GM18909 (cell line): ENCODE measurements at regions not wholly inside any gene's neighbourhood (a gene's known extent, or its start where the extent isn't known, plus 50 kb on each side); places are given as distances from the start of the nearest gene placed in this dataset.
"Not testable (repeated sequence)": the region's sequence is repeated elsewhere in the genome, so short reads cannot be mapped to it uniquely, and the experiment has no call there.

Experiments
- ATAC-seq: cut with Tn5 transposase; IDR thresholded peaks from one replicate; pipeline ENCODE4 v1.9.1; 2021; ENCODE audit warnings: mild to moderate bottlenecking; ENCODE audit not compliant: unreplicated experiment, poor library complexity

GRCh38 chrX:82528525-82528924 is 979.6 kb upstream of the POU3F4 start:
- no peak for ATAC-seq

GRCh38 chrX:82534086-82534597 is 973.9 kb upstream of the POU3F4 start:
- no peak for ATAC-seq

DNA sequence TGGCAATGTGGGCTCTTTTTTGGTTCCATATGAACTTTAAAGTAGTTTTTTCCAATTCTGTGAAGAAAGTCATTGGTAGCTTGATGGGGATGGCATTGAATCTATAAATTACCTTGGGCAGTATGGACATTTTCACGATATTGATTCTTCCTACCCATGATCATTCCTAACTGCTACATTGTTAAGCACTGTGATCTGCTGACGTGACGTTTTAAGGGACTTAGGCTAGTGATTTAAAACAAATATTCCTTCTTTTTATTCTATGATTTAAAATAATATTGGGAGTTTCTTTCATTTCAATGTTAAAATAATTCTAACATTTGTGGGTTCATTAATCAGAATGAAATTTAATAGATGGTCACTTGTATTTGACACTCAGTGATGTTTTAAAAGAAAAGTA is 970.9 kb upstream of the POU3F4 start:
- not testable (repeated sequence) for ATAC-seq

- no peak for ATAC-seq
Measured at GRCh38 chrX:82541822-82542221, 966.3 kb upstream of the POU3F4 start.

DNA sequence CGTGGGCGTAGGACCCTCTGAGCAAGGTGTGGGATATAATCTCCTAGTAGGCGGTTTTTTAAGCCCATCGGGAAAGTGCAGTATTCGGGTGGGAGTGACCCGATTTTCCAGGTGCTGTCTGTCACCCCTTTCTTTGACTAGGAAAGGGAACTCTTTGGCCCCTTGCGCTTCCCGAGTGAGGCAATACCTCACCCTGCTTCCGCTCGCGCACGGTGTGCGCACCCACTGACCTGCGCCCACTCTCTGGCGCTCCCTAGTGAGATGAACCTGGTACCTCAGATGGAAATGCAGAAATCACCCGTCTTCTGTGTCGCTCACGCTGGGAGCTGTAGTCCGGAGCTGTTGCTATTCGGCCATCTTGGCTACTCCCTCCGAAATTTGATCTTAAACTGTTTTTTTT is 955.9 kb upstream of the POU3F4 start:
- not testable (repeated sequence) for ATAC-seq

DNA sequence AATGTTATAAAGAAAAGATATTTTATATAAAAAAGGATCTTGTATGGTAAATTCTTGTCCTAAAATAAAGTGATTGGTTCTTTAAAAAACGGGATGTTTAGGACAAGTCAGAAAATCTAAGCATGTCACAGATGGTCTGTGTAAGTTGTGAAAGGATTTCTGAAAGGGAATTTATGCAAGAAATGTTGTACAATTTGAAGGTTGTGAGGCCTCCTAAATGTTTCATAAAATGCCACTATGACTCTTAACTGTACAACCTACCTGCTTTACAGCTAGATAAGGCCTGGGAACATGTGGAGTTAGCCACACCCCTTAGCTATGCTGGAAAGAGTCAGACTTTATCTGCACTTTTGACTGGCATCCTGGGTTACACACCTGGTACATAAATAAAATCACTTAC is 951.5 kb upstream of the POU3F4 start:
- ATAC-seq: no peak

DNA sequence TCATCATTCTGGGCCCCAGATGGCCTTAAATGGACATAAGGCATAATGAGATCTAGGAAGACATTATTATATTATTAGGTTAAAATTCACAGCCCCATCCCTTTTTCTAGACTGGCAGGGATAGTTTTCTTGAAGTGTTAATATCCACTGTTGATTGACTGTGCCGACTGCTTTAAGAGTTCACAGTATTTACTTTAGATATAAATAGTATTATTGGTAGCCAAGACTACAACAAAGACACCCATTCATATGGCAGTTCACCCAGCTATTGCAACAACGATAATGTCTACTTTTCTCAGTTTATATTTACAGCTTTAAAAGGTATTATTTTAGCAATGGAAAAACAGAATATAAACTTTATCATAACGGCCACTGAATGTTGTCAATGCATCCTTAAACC is 922.2 kb upstream of the POU3F4 start:
- no peak for ATAC-seq

GRCh38 chrX:82589410-82589809 is 918.7 kb upstream of the POU3F4 start:
- no peak for ATAC-seq

- no peak for ATAC-seq
Measured at GRCh38 chrX:82591421-82591820, 916.7 kb upstream of the POU3F4 start.

DNA sequence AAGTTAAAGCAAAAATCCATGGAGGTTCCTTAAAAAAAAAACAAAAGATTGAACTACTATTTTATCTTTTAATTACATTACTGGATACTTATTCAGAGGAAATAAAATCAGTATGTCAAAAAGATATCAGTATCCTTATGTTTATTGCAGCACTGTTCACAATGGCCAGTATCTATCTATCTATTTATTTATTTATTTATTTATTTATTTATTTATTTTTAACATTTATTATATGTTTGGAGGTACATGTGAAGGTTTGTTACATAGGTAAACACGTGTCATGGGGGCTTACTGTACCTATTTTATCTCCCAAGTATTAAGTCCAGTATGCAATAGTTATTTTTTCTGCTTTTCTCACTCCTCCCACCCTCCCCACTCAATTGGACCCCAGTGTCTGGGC is 881.1 kb upstream of the POU3F4 start:
- ATAC-seq: no peak

GRCh38 chrX:82627568-82627967 is 880.5 kb upstream of the POU3F4 start:
- ATAC-seq: no peak

GRCh38 chrX:82648062-82648461 is 860.0 kb upstream of the POU3F4 start:
- no peak for ATAC-seq

DNA sequence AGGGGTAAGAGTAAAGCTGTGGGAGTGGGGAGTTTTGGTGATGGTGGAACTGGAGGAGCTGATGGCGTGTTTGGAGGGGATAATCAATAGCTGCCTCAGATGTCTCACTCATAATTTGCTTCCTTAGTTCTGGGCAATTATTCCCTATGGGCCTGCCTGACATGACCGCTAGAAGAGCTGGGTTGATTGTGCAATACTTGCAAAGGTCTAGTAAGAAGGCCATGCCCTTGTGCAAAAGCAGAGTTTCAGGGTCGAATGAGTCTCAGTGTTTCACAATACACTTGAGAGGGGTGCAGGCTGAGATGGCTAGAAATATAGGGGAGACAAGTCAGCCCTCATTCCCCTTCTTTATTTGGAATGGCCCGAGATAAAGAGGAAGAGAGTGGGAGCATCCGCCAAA is 858.4 kb upstream of the POU3F4 start:
- no peak for ATAC-seq

DNA sequence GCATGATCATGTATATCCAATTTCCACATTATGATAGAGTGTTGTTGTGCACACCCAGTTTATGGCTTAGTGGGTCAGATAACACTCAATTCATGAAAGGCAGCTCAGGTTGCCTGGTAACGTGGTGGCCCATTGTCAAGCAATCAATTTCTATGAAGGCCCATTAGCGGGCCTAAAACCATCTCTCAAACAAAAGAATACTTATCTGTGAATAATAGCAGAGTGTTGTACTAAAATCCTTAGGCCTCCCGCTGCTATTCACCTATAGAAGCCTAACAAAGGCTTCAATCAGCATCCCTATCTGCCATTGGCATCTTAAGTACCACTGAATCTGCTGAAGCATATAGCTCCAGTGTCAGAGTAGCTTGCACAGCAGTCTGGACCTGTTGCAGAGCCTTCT is 849.6 kb upstream of the POU3F4 start:
- no peak for ATAC-seq

GRCh38 chrX:82666355-82666754 is 841.7 kb upstream of the POU3F4 start:
- no peak for ATAC-seq

GRCh38 chrX:82675104-82675503 is 833.0 kb upstream of the POU3F4 start:
- ATAC-seq: no peak

DNA sequence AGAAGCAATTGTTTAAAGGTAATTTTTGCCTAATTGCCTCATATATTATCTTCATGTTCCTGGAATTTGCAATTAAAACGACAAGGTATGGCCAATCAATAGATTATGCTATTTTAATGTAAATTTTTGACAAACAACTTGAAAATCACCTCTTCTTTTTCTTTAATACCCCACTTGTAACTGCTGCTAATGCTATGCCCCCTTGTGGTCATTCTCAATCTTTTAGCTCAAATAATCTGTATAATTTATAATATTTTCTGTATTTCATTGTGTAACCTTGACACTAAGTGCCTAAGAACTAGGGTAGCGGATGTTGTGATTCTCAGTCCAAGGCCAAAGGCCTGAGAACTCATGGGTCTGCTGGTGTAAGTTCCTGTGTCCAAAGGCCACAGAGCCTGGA is 831.7 kb upstream of the POU3F4 start:
- ATAC-seq: no peak

DNA sequence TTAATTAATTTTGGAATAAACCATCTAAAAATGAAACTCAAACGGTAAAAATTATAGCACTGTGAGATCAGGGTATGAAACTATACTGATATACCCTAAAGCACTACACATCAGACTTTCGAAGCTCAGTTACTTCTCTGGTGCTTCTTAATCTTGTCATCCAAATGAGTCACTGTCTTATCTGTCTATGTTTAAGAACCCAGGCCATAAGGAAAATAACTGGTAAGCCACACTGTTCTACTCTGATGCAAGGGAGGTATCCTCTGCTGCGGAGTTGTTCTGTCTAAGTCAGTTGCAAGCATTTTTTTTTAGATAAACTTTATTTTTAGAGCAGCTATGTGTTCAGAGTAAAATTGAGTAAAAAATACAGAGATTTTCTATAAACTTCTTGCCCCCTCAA is 830.8 kb upstream of the POU3F4 start:
- no peak for ATAC-seq

- no peak for ATAC-seq
Measured at GRCh38 chrX:82692991-82693390, 815.1 kb upstream of the POU3F4 start.

DNA sequence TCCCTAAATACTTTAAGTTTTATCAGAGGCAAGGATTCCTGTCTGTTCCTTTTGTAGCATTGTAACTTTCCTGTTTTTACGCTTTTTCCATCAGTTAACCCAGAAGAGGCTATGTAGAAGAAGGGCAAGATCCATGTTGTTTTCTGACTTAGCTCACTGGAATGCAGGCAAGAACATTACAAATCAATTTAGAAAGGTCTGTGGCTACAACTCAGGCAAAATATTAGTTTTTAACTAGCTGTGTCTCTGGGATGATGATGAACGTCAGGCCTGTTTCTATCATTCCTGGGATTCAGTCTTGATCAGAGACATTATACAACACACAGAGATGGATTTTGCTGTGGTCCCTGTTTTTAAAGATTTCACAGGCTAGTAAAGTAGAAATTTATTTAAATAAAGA is 813.0 kb upstream of the POU3F4 start:
- no peak for ATAC-seq

GRCh38 chrX:82703551-82703950 is 804.5 kb upstream of the POU3F4 start:
- no peak for ATAC-seq

GRCh38 chrX:82711457-82711856 is 796.6 kb upstream of the POU3F4 start:
- ATAC-seq: no peak

GRCh38 chrX:82721891-82722290 is 786.2 kb upstream of the POU3F4 start:
- no peak for ATAC-seq
